ENCODE measurements at regions not wholly inside any gene's neighbourhood (a gene's known extent, or its start where the extent isn't known, plus 50 kb on each side); places are given as distances from the start of the nearest gene placed in this dataset.
A peak's percentile ranks its signal among the peaks of the same experiment; 100 is the strongest.

- no peak for TF ChIP-seq POLR2A (IDR thresholded peaks at IDR 0.05; ENCODE audit: low read depth, low read length)
- no peak for TF ChIP-seq POLR2AphosphoS5 (IDR thresholded peaks at IDR 0.05; ENCODE audit: low read depth, low read length)
- no peak for TF ChIP-seq TAF1 (IDR thresholded peaks at IDR 0.05; ENCODE audit: borderline replicate concordance, low read depth, low read length)
- DNase-seq (ENCODE audit: insufficient read length), result no peak
Measured at GRCh38 chr10:110420401-110421193, 77.1 kb upstream of the DUSP5 start.

GRCh38 chr10:110421512-110422138, 76.1 kb upstream of the DUSP5 start:
- DNase-seq (ENCODE audit: insufficient read length) (no peak), FAIRE-seq (no peak)
- TF ChIP-seq POLR2A (IDR thresholded peaks at IDR 0.05; ENCODE audit: low read depth, low read length) (no peak), POLR2AphosphoS5 (IDR thresholded peaks at IDR 0.05; ENCODE audit: low read depth, low read length) (no peak), TAF1 (IDR thresholded peaks at IDR 0.05; ENCODE audit: borderline replicate concordance, low read depth, low read length) (no peak)

More at GRCh38 chr10:110420401-110421193, 77.1 kb upstream of the DUSP5 start:
- FAIRE-seq, result no peak

DNA sequence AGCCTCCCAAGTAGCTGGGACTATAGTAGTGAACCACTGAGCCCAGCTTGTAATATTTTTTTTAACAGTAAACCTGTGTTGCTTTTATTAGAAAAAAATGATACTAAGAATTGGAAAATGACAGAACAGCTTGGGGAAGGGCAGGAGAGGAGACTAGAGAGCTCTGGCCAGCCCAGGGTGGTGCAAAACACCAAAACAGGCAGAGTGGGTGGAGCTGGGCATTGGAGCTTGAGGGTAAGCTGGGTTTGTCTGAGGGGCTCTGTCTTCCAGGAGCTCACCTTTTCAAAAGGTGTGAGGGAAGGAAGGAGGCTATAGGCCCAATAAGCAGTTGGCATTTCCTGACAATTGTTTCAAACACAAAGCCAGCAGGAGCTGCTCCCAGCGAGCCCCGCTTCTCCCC, 75.2 kb upstream of the DUSP5 start:
- no peak for FAIRE-seq
- DNase-seq (ENCODE audit: insufficient read length), result no peak
- no peak for TF ChIP-seq TAF1 (IDR thresholded peaks at IDR 0.05; ENCODE audit: borderline replicate concordance, low read depth, low read length)
- TF ChIP-seq POLR2A (IDR thresholded peaks at IDR 0.05; ENCODE audit: low read depth, low read length), result no peak
- TF ChIP-seq POLR2AphosphoS5 (IDR thresholded peaks at IDR 0.05; ENCODE audit: low read depth, low read length), result no peak

DNA sequence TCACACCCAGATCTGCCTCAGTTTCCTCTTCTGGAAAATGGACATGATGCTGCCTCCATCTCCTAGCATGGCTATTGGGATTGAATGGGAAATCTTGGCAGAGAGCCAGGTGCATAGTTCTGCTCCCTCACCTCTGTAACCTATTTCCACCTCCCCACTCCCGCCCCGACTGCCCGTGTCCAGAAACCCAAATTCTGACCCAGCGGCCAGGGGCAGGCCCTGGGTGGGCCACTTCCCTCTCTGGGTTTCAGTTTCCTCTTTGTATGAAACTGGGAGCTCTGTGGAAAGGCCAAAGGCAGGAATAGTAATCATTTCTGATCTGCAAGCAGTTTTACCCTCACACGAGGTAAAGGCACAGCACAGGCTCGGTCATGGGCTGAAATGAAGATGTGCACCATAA, 74.1 kb upstream of the DUSP5 start:
- TF ChIP-seq POLR2A (IDR thresholded peaks at IDR 0.05; ENCODE audit: low read depth, low read length), result no peak
- TF ChIP-seq TAF1 (IDR thresholded peaks at IDR 0.05; ENCODE audit: borderline replicate concordance, low read depth, low read length), result no peak
- TF ChIP-seq POLR2AphosphoS5 (IDR thresholded peaks at IDR 0.05; ENCODE audit: low read depth, low read length), result no peak
- DNase-seq (ENCODE audit: insufficient read length), result no peak
- FAIRE-seq, result no peak

DNA sequence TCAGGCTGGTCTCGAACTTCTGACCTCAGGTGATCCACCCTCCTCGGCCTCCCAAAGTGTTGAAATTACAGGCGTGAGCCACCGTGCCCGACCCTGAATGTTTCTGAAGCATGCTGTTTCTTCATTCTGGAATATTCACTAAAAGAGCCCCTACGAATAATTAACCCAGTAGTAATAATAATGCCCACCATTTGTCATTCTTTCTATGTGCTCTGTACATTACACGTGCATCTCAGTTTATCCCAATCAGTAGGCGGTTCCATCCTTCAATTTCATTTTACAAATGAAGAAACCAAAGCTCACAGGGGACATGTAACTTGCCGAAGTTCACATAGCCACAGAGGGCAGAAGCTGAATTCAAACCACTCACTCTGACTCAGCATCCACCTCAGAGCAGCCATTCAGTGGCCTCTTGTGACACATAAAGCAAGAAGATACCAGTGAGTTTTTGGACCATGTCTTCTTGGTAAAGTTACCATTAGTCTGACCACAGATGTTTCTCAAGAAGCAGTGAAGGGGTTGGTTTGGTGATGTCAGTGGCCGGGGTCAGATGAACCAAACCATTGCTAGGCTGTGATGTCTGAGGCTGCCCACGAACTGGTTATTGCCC, 71.9 kb upstream of the DUSP5 start:
- peak; percentile 48 for DNase-seq (ENCODE audit: insufficient read length)
- peak; percentile 91 for FAIRE-seq
- no peak for TF ChIP-seq TAF1 (IDR thresholded peaks at IDR 0.05; ENCODE audit: borderline replicate concordance, low read depth, low read length)
- TF ChIP-seq POLR2AphosphoS5 (IDR thresholded peaks at IDR 0.05; ENCODE audit: low read depth, low read length), result no peak
- TF ChIP-seq POLR2A (IDR thresholded peaks at IDR 0.05; ENCODE audit: low read depth, low read length), result no peak; the same call in 1 of the 2 replicates

GRCh38 chr10:110426294-110427181, 71.2 kb upstream of the DUSP5 start:
- TF ChIP-seq TAF1 (IDR thresholded peaks at IDR 0.05; ENCODE audit: borderline replicate concordance, low read depth, low read length), result no peak
- no peak for TF ChIP-seq POLR2A (IDR thresholded peaks at IDR 0.05; ENCODE audit: low read depth, low read length)
- no peak for TF ChIP-seq POLR2AphosphoS5 (IDR thresholded peaks at IDR 0.05; ENCODE audit: low read depth, low read length)
- no peak for DNase-seq (ENCODE audit: insufficient read length)

DNA sequence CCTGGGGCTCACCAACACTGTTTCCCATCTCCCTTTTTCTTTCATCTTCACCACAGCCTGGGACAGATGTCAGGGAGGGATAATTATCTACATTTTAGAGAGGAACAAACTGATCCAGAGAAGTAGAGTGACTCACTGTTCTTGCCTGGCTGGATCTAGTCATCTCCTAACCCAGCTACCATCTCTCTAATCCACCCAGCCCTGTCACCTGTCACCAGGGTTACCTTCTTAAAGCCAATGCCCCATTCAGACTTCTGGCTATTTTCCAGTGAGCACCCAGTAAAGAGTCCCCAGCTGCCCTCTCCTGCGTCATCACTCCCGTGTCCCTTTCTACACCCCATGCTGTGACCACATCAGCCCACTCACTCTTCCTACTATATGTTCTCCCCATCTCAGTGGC, 68.4 kb upstream of the DUSP5 start:
- no peak for FAIRE-seq
- TF ChIP-seq POLR2AphosphoS5 (IDR thresholded peaks at IDR 0.05; ENCODE audit: low read depth, low read length) (no peak), POLR2A (IDR thresholded peaks at IDR 0.05; ENCODE audit: low read depth, low read length) (no peak)
- no peak for DNase-seq (ENCODE audit: insufficient read length)

More at GRCh38 chr10:110426294-110427181, 71.2 kb upstream of the DUSP5 start:
- FAIRE-seq, result peak; percentile 30

- DNase-seq (ENCODE audit: insufficient read length) (no peak), FAIRE-seq (no peak)
- no peak for TF ChIP-seq POLR2A (IDR thresholded peaks at IDR 0.05; ENCODE audit: low read depth, low read length)
- no peak for TF ChIP-seq TAF1 (IDR thresholded peaks at IDR 0.05; ENCODE audit: borderline replicate concordance, low read depth, low read length)
- no peak for TF ChIP-seq POLR2AphosphoS5 (IDR thresholded peaks at IDR 0.05; ENCODE audit: low read depth, low read length)
Measured at GRCh38 chr10:110430340-110431273, 67.1 kb upstream of the DUSP5 start.

DNA sequence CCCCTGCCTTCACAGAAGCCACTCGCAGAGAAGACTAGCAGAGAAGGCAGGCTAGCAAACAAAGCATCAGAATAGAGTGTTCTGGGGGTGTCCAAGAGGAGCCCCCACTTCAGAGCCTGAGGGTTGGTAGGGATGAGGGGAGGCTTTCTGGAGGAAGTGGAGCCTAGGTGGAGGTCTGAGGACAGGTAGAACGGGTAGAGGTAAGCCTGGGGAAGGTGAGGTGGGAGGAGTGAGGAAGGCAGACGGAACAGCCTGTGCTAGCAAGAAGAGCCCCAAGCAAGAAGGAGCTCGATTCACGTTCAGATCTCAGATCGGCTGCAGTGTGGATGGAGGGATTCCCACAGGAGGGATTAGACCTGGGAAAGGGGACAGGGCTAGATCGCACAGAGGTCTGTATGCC, 66.0 kb upstream of the DUSP5 start:
- no peak for FAIRE-seq
- TF ChIP-seq TAF1 (IDR thresholded peaks at IDR 0.05; ENCODE audit: borderline replicate concordance, low read depth, low read length), result no peak
- no peak for TF ChIP-seq POLR2AphosphoS5 (IDR thresholded peaks at IDR 0.05; ENCODE audit: low read depth, low read length)
- TF ChIP-seq POLR2A (IDR thresholded peaks at IDR 0.05; ENCODE audit: low read depth, low read length), result no peak
- no peak for DNase-seq (ENCODE audit: insufficient read length)

- FAIRE-seq (no peak), DNase-seq (ENCODE audit: insufficient read length) (no peak)
- TF ChIP-seq POLR2A (IDR thresholded peaks at IDR 0.05; ENCODE audit: low read depth, low read length) (no peak), TAF1 (IDR thresholded peaks at IDR 0.05; ENCODE audit: borderline replicate concordance, low read depth, low read length) (no peak), POLR2AphosphoS5 (IDR thresholded peaks at IDR 0.05; ENCODE audit: low read depth, low read length) (no peak)
Measured at GRCh38 chr10:110432084-110432483, 65.6 kb upstream of the DUSP5 start.

Measured in GM12892 (cell line).